Tibial nerve (tissue), 4 donors: ENCODE measurements at regions not wholly inside any gene's neighbourhood (a gene's known extent, or its start where the extent isn't known, plus 50 kb on each side); places are given as distances from the start of the nearest gene placed in this dataset.

Experiments used
- DNase-seq, 2 donors: peaks; one replicate each; pipeline ENCODE4 v3.0.0-alpha.2; 2019; ENCODE audit warnings: low spot score in 2 of 2
- H3K27ac ChIP-seq, 4 donors: fragments of 200-600 bp; sonication (generic) in 3 of 4; one replicate each; pipeline ENCODE4 v1.5.1; 2017 to 2019; ENCODE audit warnings: mild to moderate bottlenecking in 1 of 4
- H3K27me3 ChIP-seq, 2 donors: fragments of 200-600 bp; sonication (generic) in 1 of 2; one replicate each; pipeline versions ENCODE4 v1.5.1 to v1.6.0; 2017 to 2019
- H3K36me3 ChIP-seq, 3 donors: fragments of 200-600 bp; sonication (generic); one replicate each; pipeline ENCODE4 v1.5.1; 2018 to 2019
- H3K4me1 ChIP-seq, 4 donors: fragments of 200-600 bp; sonication (generic) in 3 of 4; one replicate each; pipeline ENCODE4 v1.5.1; 2017 to 2019
- H3K4me3 ChIP-seq, 4 donors: fragments of 200-600 bp; sonication (generic) in 3 of 4; one replicate each; pipeline ENCODE4 v1.5.1; 2017 to 2019; ENCODE audit warnings: mild to moderate bottlenecking in 1 of 4, moderate library complexity in 1 of 4
- H3K9me3 ChIP-seq, 4 donors: fragments of 200-600 bp; sonication (generic) in 3 of 4; one replicate each; pipeline ENCODE4 v1.5.1; 2017 to 2019
- EP300 ChIP-seq, 2 donors: sonication (generic); formaldehyde crosslinking; IDR thresholded peaks; one replicate each; pipeline ENCODE4 v1.6.1; 2017; ENCODE audit warnings: antibody characterized with exemption in 2 of 2, mild to moderate bottlenecking in 1 of 2
- POLR2A ChIP-seq, 2 donors: fragments of 450-650 bp; IDR thresholded peaks; one replicate each; pipeline ENCODE4 v1.6.1; 2017; ENCODE audit warnings: antibody characterized with exemption in 2 of 2, mild to moderate bottlenecking in 2 of 2, moderate library complexity in 2 of 2
- WGBS, 2 donors: methylation state at CpG; one replicate each; pipeline ENCODE4 v1.1.5; 2018; 5-methylcytosine and 5-hydroxymethylcytosine counted together
- TF ChIP-seq, protein P1 (sequence below), 5 experiments: fragments of 200-600 bp in 3 of 5; fragments of 450-650 bp in 2 of 5; sonication (generic) in 3 of 5; IDR thresholded peaks; one replicate each; pipeline ENCODE4 v1.5.1; 2016 to 2019; ENCODE audit warnings: antibody characterized with exemption in 5 of 5, mild to moderate bottlenecking in 3 of 5, moderate library complexity in 2 of 5

DNA sequence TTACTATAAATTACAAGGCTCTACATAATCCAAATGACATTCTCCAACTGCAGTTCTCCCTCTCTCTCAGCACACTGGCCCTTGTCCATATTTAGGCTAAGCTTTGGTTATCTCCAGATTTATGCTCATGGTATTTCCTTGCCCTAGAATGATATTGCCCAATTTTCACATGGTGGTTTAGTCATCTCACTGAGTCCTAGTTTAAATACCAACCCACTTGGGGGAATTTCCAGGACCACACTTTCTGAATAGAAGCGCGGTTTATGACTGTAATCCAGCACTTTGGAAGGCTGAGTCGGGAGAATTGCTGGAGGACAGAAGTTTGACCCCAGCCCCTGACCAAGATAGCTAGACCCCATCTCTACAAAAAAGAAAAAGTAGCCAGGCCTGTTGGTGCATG, 280.1 kb upstream of the MON1B start:
- 88 to 93% methylated on average over 3 of the region's 3 CpGs for WGBS, 2 donors
- no peak for TF ChIP-seq EP300 (IDR thresholded peaks at IDR 0.05)
- no peak for TF ChIP-seq POLR2A (IDR thresholded peaks at IDR 0.05)
- TF ChIP-seq, protein P1, sequence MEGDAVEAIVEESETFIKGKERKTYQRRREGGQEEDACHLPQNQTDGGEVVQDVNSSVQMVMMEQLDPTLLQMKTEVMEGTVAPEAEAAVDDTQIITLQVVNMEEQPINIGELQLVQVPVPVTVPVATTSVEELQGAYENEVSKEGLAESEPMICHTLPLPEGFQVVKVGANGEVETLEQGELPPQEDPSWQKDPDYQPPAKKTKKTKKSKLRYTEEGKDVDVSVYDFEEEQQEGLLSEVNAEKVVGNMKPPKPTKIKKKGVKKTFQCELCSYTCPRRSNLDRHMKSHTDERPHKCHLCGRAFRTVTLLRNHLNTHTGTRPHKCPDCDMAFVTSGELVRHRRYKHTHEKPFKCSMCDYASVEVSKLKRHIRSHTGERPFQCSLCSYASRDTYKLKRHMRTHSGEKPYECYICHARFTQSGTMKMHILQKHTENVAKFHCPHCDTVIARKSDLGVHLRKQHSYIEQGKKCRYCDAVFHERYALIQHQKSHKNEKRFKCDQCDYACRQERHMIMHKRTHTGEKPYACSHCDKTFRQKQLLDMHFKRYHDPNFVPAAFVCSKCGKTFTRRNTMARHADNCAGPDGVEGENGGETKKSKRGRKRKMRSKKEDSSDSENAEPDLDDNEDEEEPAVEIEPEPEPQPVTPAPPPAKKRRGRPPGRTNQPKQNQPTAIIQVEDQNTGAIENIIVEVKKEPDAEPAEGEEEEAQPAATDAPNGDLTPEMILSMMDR (IDR thresholded peaks at IDR 0.05): no peak

GRCh38 chr16:76913046-76913445, 277.9 kb upstream of the MON1B start:
- H3K4me3 ChIP-seq: no peak overlapping the region
- H3K27me3 ChIP-seq: no peaks in the 10 kb centered on the region
- H3K36me3 ChIP-seq: no peaks in the 10 kb centered on the region
- H3K9me3 ChIP-seq: no peaks in the 10 kb centered on the region
- DNase-seq: no peak
- H3K27ac ChIP-seq: no peak overlapping the region
- whole genome bisulfite sequencing, 2 donors: 62 to 77% methylated on average over 1 of the region's 1 CpG
- no peak for TF ChIP-seq POLR2A (IDR thresholded peaks at IDR 0.05)
- TF ChIP-seq EP300 (IDR thresholded peaks at IDR 0.05): no peak
- TF ChIP-seq, protein P1 (IDR thresholded peaks at IDR 0.05): no peak
- H3K4me1 ChIP-seq: no peaks in the 10 kb centered on the region

More for the DNA sequence above, 280.1 kb upstream of the MON1B start:
- H3K4me1 ChIP-seq: no peaks in the 10 kb centered on the region
- H3K27me3 ChIP-seq: no peaks in the 10 kb centered on the region
- no peak overlapping the region for H3K27ac ChIP-seq
- H3K4me3 ChIP-seq: no peak overlapping the region
- H3K36me3 ChIP-seq: no peaks in the 10 kb centered on the region
- DNase-seq: no peak
- H3K9me3 ChIP-seq: no peaks in the 10 kb centered on the region

DNA sequence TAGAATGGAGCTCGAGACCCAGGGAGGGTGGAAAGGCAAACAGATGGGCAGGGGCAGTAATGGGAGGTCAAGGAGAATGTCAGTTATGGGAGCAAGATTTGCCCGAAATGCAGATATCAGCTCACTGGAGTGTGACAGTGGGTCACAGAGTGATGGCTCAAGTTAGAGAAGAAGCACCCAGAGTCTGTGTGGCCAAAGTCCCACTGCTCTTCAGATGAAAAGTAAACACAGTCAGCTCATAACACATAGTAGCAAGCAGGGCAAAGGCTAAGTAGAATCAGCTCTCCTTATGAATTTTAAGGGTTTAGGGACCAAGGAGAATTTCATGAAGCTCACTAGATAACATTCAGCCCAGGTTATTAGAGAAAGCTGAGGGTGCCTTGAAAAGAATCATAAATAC, 264.9 kb upstream of the MON1B start:
- H3K4me3 ChIP-seq: no peak overlapping the region
- H3K36me3 ChIP-seq: no peaks in the 10 kb centered on the region
- TF ChIP-seq, protein P1 (IDR thresholded peaks at IDR 0.05): no peak
- no peak for TF ChIP-seq POLR2A (IDR thresholded peaks at IDR 0.05)
- TF ChIP-seq EP300 (IDR thresholded peaks at IDR 0.05): no peak
- H3K27ac ChIP-seq: no peak overlapping the region
- 77% methylated on average over 2 of the region's 2 CpGs for WGBS, 2 donors
- peaks cover 0 to 5% (median 0%) of the 10 kb centered on the region in 4 donors for H3K9me3 ChIP-seq
- no peaks in the 10 kb centered on the region for H3K27me3 ChIP-seq
- H3K4me1 ChIP-seq: no peaks in the 10 kb centered on the region
- DNase-seq: no peak

GRCh38 chr16:76926595-76926994, 264.4 kb upstream of the MON1B start:
- TF ChIP-seq, protein P1 (IDR thresholded peaks at IDR 0.05): no peak
- TF ChIP-seq EP300 (IDR thresholded peaks at IDR 0.05): no peak
- no peak for TF ChIP-seq POLR2A (IDR thresholded peaks at IDR 0.05)
- H3K27me3 ChIP-seq: no peaks in the 10 kb centered on the region
- H3K4me1 ChIP-seq: no peaks in the 10 kb centered on the region
- H3K36me3 ChIP-seq: no peaks in the 10 kb centered on the region
- no peak for DNase-seq
- H3K4me3 ChIP-seq: no peak overlapping the region
- WGBS, 2 donors: 26 to 34% methylated on average over 1 of the region's 1 CpG
- no peak overlapping the region for H3K27ac ChIP-seq
- peaks cover 0 to 5% (median 0%) of the 10 kb centered on the region in 4 donors for H3K9me3 ChIP-seq

DNA sequence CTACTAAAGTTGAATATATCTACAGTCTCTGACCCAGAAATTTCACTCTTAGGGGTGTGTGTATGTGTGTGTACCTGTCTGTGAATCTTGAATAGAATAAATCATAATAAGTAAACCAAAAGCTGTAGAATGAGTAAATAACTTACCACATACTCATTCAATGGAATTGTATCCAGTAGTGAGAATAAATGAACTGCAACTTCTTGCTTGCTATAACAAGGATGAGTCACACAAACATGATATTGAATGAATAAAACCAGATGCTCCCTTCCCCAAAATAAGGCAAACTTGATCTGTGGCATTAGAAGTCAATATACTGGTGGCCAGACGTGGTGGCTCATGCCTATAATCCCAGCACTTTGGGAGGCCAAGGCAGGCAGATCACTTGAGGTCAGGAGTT, 259.8 kb upstream of the MON1B start:
- no peak for TF ChIP-seq POLR2A (IDR thresholded peaks at IDR 0.05)
- no peak for TF ChIP-seq EP300 (IDR thresholded peaks at IDR 0.05)
- TF ChIP-seq, protein P1 (IDR thresholded peaks at IDR 0.05): no peak

More for the DNA sequence above, 259.8 kb upstream of the MON1B start:
- no peaks in the 10 kb centered on the region for H3K4me1 ChIP-seq
- no peaks in the 10 kb centered on the region for H3K27me3 ChIP-seq
- no peak overlapping the region for H3K27ac ChIP-seq
- 38 to 64% methylated on average over 1 of the region's 1 CpG for WGBS, 2 donors
- H3K36me3 ChIP-seq: no peaks in the 10 kb centered on the region
- H3K9me3 ChIP-seq: no peaks in the 10 kb centered on the region
- DNase-seq: no peak
- no peak overlapping the region for H3K4me3 ChIP-seq
